CD4-positive, CD25-positive, alpha-beta regulatory T cell (primary cell): ENCODE measurements at regions not wholly inside any gene's neighbourhood (a gene's known extent, or its start where the extent isn't known, plus 50 kb on each side); places are given as distances from the start of the nearest gene placed in this dataset.
"Not testable (repeated sequence)": the region's sequence is repeated elsewhere in the genome, so short reads cannot be mapped to it uniquely, and the experiment has no call there.

ENCODE experiments used
- ATAC-seq, 2 donors: fragments of 150-1000 bp; cut with Tn5 transposase; one replicate each; pipeline ENCODE4 v1.10.0; 2021; ENCODE audit warnings: low read depth in 2 of 2, moderate number of reproducible peaks in 2 of 2, moderate library complexity in 1 of 2
- DNase-seq, 3 donors: peaks; one replicate each; pipeline versions ENCODE4 v3.0.0 to v3.0.0-alpha.2; 2012 to 2022; ENCODE audit warnings: mixed read lengths in 1 of 3
- H3K27ac ChIP-seq: one replicate; pipeline ENCODE4 v1.7.0; 2013; ENCODE audit warnings: mild to moderate bottlenecking, low read length; ENCODE audit not compliant: insufficient read depth, poor library complexity, severe bottlenecking
- H3K27me3 ChIP-seq: one replicate; pipeline ENCODE4 v1.7.0; 2013; ENCODE audit warnings: low read length; ENCODE audit not compliant: control insufficient read depth, insufficient read depth
- H3K36me3 ChIP-seq: one replicate; pipeline ENCODE4 v1.7.0; 2013; ENCODE audit warnings: mild to moderate bottlenecking, low read length, moderate library complexity; ENCODE audit not compliant: control insufficient read depth, insufficient read depth
- H3K4me1 ChIP-seq: 2 replicates; pipeline ENCODE4 v1.7.0; 2013; ENCODE audit warnings: mild to moderate bottlenecking, low read length; ENCODE audit not compliant: insufficient read depth, control insufficient read depth, poor library complexity, severe bottlenecking
- H3K4me3 ChIP-seq: one replicate; pipeline ENCODE4 v1.7.0; 2013; ENCODE audit warnings: low read depth, mild to moderate bottlenecking, low read length, moderate library complexity
- H3K9me3 ChIP-seq, 2 experiments: 1 replicate in 1 of 2; 2 replicates in 1 of 2; pipeline ENCODE4 v1.7.0; 2013; ENCODE audit warnings: low read length in 2 of 2, mild to moderate bottlenecking in 1 of 2, moderate library complexity in 1 of 2; ENCODE audit not compliant: control insufficient read depth in 2 of 2
- H3K27ac Mint-ChIP-seq, 3 donors: one replicate each; pipeline ENCODE4 v1.8.0; 2020 to 2022; ENCODE audit warnings: mild to moderate bottlenecking in 3 of 3, mixed read lengths in 3 of 3, moderate library complexity in 2 of 3
- H3K27me3 Mint-ChIP-seq: one replicate; pipeline ENCODE4 v1.8.0; 2022; ENCODE audit warnings: mild to moderate bottlenecking, mixed read lengths
- H3K36me3 Mint-ChIP-seq: one replicate; pipeline ENCODE4 v1.8.0; 2020; ENCODE audit warnings: mixed read lengths
- H3K4me1 Mint-ChIP-seq, 4 donors: one replicate each; pipeline ENCODE4 v1.8.0; 2020 to 2022; ENCODE audit warnings: mixed read lengths in 4 of 4, mild to moderate bottlenecking in 1 of 4
- H3K4me3 Mint-ChIP-seq, 4 donors: one replicate each; pipeline ENCODE4 v1.8.0; 2020 to 2022; ENCODE audit warnings: mild to moderate bottlenecking in 4 of 4, mixed read lengths in 4 of 4, moderate library complexity in 3 of 4
- H3K9me3 Mint-ChIP-seq, 7 donors: one replicate each; pipeline ENCODE4 v1.8.0; 2020 to 2022; ENCODE audit warnings: mixed read lengths in 7 of 7, mild to moderate bottlenecking in 3 of 7, moderate library complexity in 2 of 7

GRCh38 chr21:5057077-5057476 is 5464.3 kb upstream of the TPTE start:
- H3K27ac ChIP-seq, H3K4me1 ChIP-seq, H3K4me1 Mint-ChIP-seq, DNase-seq, H3K9me3 ChIP-seq, H3K27ac Mint-ChIP-seq, ATAC-seq, H3K27me3 ChIP-seq, H3K36me3 Mint-ChIP-seq, H3K9me3 Mint-ChIP-seq, H3K36me3 ChIP-seq, H3K4me3 ChIP-seq, H3K27me3 Mint-ChIP-seq, H3K4me3 Mint-ChIP-seq: not testable (repeated sequence)

GRCh38 chr21:5060364-5061083 is 5460.9 kb upstream of the TPTE start:
- not testable (repeated sequence) for H3K4me1 ChIP-seq, H3K36me3 ChIP-seq, H3K36me3 Mint-ChIP-seq, H3K27me3 Mint-ChIP-seq, H3K4me1 Mint-ChIP-seq, H3K27me3 ChIP-seq, H3K27ac Mint-ChIP-seq, H3K9me3 ChIP-seq, H3K4me3 ChIP-seq, H3K9me3 Mint-ChIP-seq, H3K27ac ChIP-seq, DNase-seq, H3K4me3 Mint-ChIP-seq, ATAC-seq

GRCh38 chr21:5064581-5065142 is 5456.7 kb upstream of the TPTE start:
- not testable (repeated sequence) for H3K4me1 Mint-ChIP-seq, ATAC-seq, H3K27ac ChIP-seq, H3K36me3 ChIP-seq, H3K4me1 ChIP-seq, DNase-seq, H3K4me3 ChIP-seq, H3K9me3 Mint-ChIP-seq, H3K27ac Mint-ChIP-seq, H3K27me3 ChIP-seq, H3K4me3 Mint-ChIP-seq, H3K9me3 ChIP-seq, H3K27me3 Mint-ChIP-seq, H3K36me3 Mint-ChIP-seq

- H3K27me3 Mint-ChIP-seq, H3K4me3 Mint-ChIP-seq, H3K9me3 Mint-ChIP-seq, H3K4me3 ChIP-seq, H3K27ac ChIP-seq, H3K9me3 ChIP-seq, H3K4me1 ChIP-seq, H3K27me3 ChIP-seq, H3K36me3 Mint-ChIP-seq, H3K4me1 Mint-ChIP-seq, H3K36me3 ChIP-seq: not testable (repeated sequence)
- peak overlapping the region in 2 of 3 donors; percentile 20 to 26 for H3K27ac Mint-ChIP-seq
- peak; percentile 50 to 71 (median 60) for DNase-seq
- ATAC-seq, result peak; percentile 92 to 93
These were observed 5455.9 kb upstream of the TPTE start for GRCh38 chr21:5065240-5066211.

GRCh38 chr21:5066682-5067251 is 5454.6 kb upstream of the TPTE start:
- not testable (repeated sequence) for H3K9me3 Mint-ChIP-seq, H3K4me1 Mint-ChIP-seq, DNase-seq, H3K36me3 Mint-ChIP-seq, H3K9me3 ChIP-seq, H3K27ac ChIP-seq, H3K4me1 ChIP-seq, H3K36me3 ChIP-seq, H3K27ac Mint-ChIP-seq, H3K4me3 Mint-ChIP-seq, H3K27me3 ChIP-seq, ATAC-seq, H3K27me3 Mint-ChIP-seq, H3K4me3 ChIP-seq

- not testable (repeated sequence) for H3K27me3 ChIP-seq, H3K36me3 Mint-ChIP-seq, H3K27me3 Mint-ChIP-seq, H3K27ac Mint-ChIP-seq, H3K4me1 Mint-ChIP-seq, H3K27ac ChIP-seq, H3K4me1 ChIP-seq, DNase-seq, H3K36me3 ChIP-seq, H3K9me3 Mint-ChIP-seq, H3K9me3 ChIP-seq, H3K4me3 ChIP-seq, H3K4me3 Mint-ChIP-seq, ATAC-seq
These were observed 5453.9 kb upstream of the TPTE start for GRCh38 chr21:5067326-5068048.

- H3K27ac ChIP-seq, result not testable (repeated sequence)
These were observed 5452.7 kb upstream of the TPTE start for GRCh38 chr21:5068649-5069048.

More at GRCh38 chr21:5068649-5069048, 5452.7 kb upstream of the TPTE start:
- H3K4me3 ChIP-seq, H3K9me3 Mint-ChIP-seq, H3K4me3 Mint-ChIP-seq, H3K4me1 ChIP-seq, H3K27ac Mint-ChIP-seq, H3K36me3 Mint-ChIP-seq, ATAC-seq, H3K4me1 Mint-ChIP-seq, H3K27me3 Mint-ChIP-seq, DNase-seq, H3K27me3 ChIP-seq, H3K36me3 ChIP-seq, H3K9me3 ChIP-seq: not testable (repeated sequence)
